Lower lobe of right lung (tissue), 2 donors: ENCODE measurements at regions not wholly inside any gene's neighbourhood (a gene's known extent, or its start where the extent isn't known, plus 50 kb on each side); places are given as distances from the start of the nearest gene placed in this dataset.

Experiments used
- ATAC-seq, 2 donors: fragments of 200-7000 bp; cut with Tn5 transposase; one replicate each; pipeline ENCODE4 v1.9.1; 2020 to 2022; ENCODE audit warnings: mild to moderate bottlenecking in 2 of 2, moderate library complexity in 2 of 2
- DNase-seq: peaks from one replicate; pipeline ENCODE4 v3.0.0-alpha.2; 2020
- H3K27ac ChIP-seq: fragments of 200-600 bp; one replicate; pipeline ENCODE4 v1.8.0; 2022
- H3K27me3 ChIP-seq: fragments of 200-600 bp; one replicate; pipeline ENCODE4 v1.8.0; 2022; ENCODE audit warnings: low read depth
- H3K36me3 ChIP-seq: fragments of 200-600 bp; one replicate; pipeline ENCODE4 v1.8.0; 2022; ENCODE audit warnings: mild to moderate bottlenecking
- H3K4me1 ChIP-seq: fragments of 200-600 bp; one replicate; pipeline ENCODE4 v1.8.0; 2022
- H3K4me3 ChIP-seq: fragments of 200-600 bp; one replicate; pipeline ENCODE4 v1.8.0; 2022; ENCODE audit warnings: mild to moderate bottlenecking
- H3K9me3 ChIP-seq: fragments of 200-600 bp; one replicate; pipeline ENCODE4 v1.8.0; 2022
- intact Hi-C: fragments of 100-400 bp; cut with DNase I; formaldehyde crosslinking; loops from one replicate; pipeline ENCODE4 v1.11.0; 2022
- TF ChIP-seq, protein P1 (sequence below): fragments of 200-600 bp; IDR thresholded peaks from one replicate; pipeline ENCODE4 v1.8.0; 2022; ENCODE audit warnings: antibody characterized with exemption, mild to moderate bottlenecking
- donor health status: DM: no; HTN: yes; CAD: no; lungs with severe emphysema.

- intact Hi-C loops: no loop called here
- no peaks in the 10 kb centered on the region for H3K9me3 ChIP-seq
- ATAC-seq (no peak), DNase-seq (no peak)
- no peak overlapping the region for H3K27ac ChIP-seq
- no peaks in the 10 kb centered on the region for H3K4me1 ChIP-seq
- H3K36me3 ChIP-seq: no peaks in the 10 kb centered on the region
- H3K4me3 ChIP-seq: no peak overlapping the region
- H3K27me3 ChIP-seq: no peaks in the 10 kb centered on the region
- TF ChIP-seq, protein P1, sequence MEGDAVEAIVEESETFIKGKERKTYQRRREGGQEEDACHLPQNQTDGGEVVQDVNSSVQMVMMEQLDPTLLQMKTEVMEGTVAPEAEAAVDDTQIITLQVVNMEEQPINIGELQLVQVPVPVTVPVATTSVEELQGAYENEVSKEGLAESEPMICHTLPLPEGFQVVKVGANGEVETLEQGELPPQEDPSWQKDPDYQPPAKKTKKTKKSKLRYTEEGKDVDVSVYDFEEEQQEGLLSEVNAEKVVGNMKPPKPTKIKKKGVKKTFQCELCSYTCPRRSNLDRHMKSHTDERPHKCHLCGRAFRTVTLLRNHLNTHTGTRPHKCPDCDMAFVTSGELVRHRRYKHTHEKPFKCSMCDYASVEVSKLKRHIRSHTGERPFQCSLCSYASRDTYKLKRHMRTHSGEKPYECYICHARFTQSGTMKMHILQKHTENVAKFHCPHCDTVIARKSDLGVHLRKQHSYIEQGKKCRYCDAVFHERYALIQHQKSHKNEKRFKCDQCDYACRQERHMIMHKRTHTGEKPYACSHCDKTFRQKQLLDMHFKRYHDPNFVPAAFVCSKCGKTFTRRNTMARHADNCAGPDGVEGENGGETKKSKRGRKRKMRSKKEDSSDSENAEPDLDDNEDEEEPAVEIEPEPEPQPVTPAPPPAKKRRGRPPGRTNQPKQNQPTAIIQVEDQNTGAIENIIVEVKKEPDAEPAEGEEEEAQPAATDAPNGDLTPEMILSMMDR: no peak
Observed at GRCh38 chr7:132072873-132073272, 503.4 kb downstream of the PLXNA4 start.

GRCh38 chr7:132072165-132072564 is 504.1 kb downstream of the PLXNA4 start:
- ATAC-seq (no peak), DNase-seq (no peak)
- intact Hi-C loops: no loop called here
- TF ChIP-seq, protein P1: no peak
- Histone ChIP-seq H3K4me1 (no peaks in the 10 kb centered on the region), H3K4me3 (no peak overlapping the region), H3K27me3 (no peaks in the 10 kb centered on the region), H3K36me3 (no peaks in the 10 kb centered on the region), H3K27ac (no peak overlapping the region), H3K9me3 (no peaks in the 10 kb centered on the region)

DNA sequence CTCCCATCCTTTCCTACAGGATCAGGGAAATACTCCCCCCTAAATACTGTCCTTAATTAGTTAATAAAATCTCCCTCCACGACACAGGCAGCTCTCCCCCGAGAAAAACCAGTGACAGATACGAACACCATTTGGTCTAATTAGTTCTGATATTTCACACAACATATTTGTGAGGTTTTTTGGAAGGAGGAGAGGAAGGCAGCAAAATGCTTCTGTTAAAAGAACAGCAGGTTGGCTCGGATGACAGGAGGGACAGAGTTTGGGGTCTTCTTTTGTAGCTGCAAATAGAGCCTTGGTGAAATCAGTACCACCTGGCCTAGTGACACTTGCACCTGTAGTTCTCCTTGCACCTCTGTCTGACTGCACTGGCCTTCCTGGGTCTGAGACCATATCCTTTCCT is 507.0 kb downstream of the PLXNA4 start:
- no peak for ATAC-seq
- TF ChIP-seq, protein P1: no peak
- intact Hi-C loops: no loop called here

GRCh38 chr7:132066761-132067171 is 509.5 kb downstream of the PLXNA4 start:
- H3K36me3 ChIP-seq: no peaks in the 10 kb centered on the region
- H3K27ac ChIP-seq: no peak overlapping the region
- H3K4me1 ChIP-seq: peaks cover 6% of the 10 kb centered on the region
- H3K4me3 ChIP-seq: no peak overlapping the region
- no peaks in the 10 kb centered on the region for H3K9me3 ChIP-seq
- no peak for ATAC-seq
- no peak for DNase-seq
- no peaks in the 10 kb centered on the region for H3K27me3 ChIP-seq
- intact Hi-C loops: no loop called here
- TF ChIP-seq, protein P1: no peak

More for the DNA sequence above, 507.0 kb downstream of the PLXNA4 start:
- H3K4me1 ChIP-seq: peaks cover 6% of the 10 kb centered on the region
- no peak overlapping the region for H3K27ac ChIP-seq
- H3K27me3 ChIP-seq: no peaks in the 10 kb centered on the region
- H3K9me3 ChIP-seq: no peaks in the 10 kb centered on the region
- no peaks in the 10 kb centered on the region for H3K36me3 ChIP-seq
- H3K4me3 ChIP-seq: no peak overlapping the region
- DNase-seq: no peak

GRCh38 chr7:132065989-132066603 is 509.7 kb upstream of the PODXL start:
- Histone ChIP-seq H3K27me3 (no peaks in the 10 kb centered on the region), H3K4me3 (no peak overlapping the region), H3K4me1 (peaks cover 6% of the 10 kb centered on the region), H3K27ac (no peak overlapping the region), H3K9me3 (no peaks in the 10 kb centered on the region), H3K36me3 (no peaks in the 10 kb centered on the region)
- intact Hi-C loops: no loop called here
- DNase-seq (no peak), ATAC-seq (peak in 1 of 2 donors; percentile 20)
- TF ChIP-seq, protein P1: no peak
